GM21786 (cell line): ENCODE measurements at regions not wholly inside any gene's neighbourhood (a gene's known extent, or its start where the extent isn't known, plus 50 kb on each side); places are given as distances from the start of the nearest gene placed in this dataset.

Experiments used
- ATAC-seq: cut with Tn5 transposase; IDR thresholded peaks from one replicate; pipeline ENCODE4 v1.9.1; 2021; ENCODE audit not compliant: unreplicated experiment

GRCh38 chr10:89153971-89154370, 53.1 kb downstream of the CH25H start:
- ATAC-seq, result no peak

- no peak for ATAC-seq
Measured at GRCh38 chr10:89153116-89153515, 54.0 kb downstream of the CH25H start.

- no peak for ATAC-seq
Measured at GRCh38 chr10:89151857-89152256, 55.3 kb downstream of the CH25H start.

GRCh38 chr10:89148061-89148460, 59.1 kb downstream of the CH25H start:
- no peak for ATAC-seq

GRCh38 chr10:89147256-89147655, 59.9 kb downstream of the CH25H start:
- ATAC-seq, result no peak

GRCh38 chr10:89144836-89145235, 62.3 kb downstream of the CH25H start:
- ATAC-seq, result no peak

GRCh38 chr10:89142590-89142989, 64.5 kb downstream of the CH25H start:
- no peak for ATAC-seq

- ATAC-seq, result no peak
Measured at GRCh38 chr10:89138755-89139490, 68.2 kb downstream of the CH25H start.

GRCh38 chr10:89134963-89135362, 72.2 kb downstream of the CH25H start:
- peak; percentile 56 for ATAC-seq

- no peak for ATAC-seq
Measured at GRCh38 chr10:89129911-89130310, 77.2 kb downstream of the CH25H start.

- ATAC-seq, result no peak
Measured at GRCh38 chr10:89122433-89123051, 84.6 kb downstream of the CH25H start.

GRCh38 chr10:89121764-89122020, 85.4 kb downstream of the CH25H start:
- ATAC-seq, result no peak

GRCh38 chr10:89120931-89121763, 86.0 kb downstream of the CH25H start:
- ATAC-seq, result no peak

GRCh38 chr10:89119651-89120050, 87.5 kb downstream of the CH25H start:
- ATAC-seq, result no peak

GRCh38 chr10:89118091-89118490, 89.0 kb downstream of the CH25H start:
- no peak for ATAC-seq

GRCh38 chr10:89115876-89116627, 91.1 kb downstream of the CH25H start:
- no peak for ATAC-seq

- no peak for ATAC-seq
Measured at GRCh38 chr10:89114846-89115625, 92.1 kb downstream of the CH25H start.

- no peak for ATAC-seq
Measured at GRCh38 chr10:89102735-89103134, 104.4 kb downstream of the CH25H start.

- no peak for ATAC-seq
Measured at GRCh38 chr10:89101943-89102342, 105.2 kb downstream of the CH25H start.

GRCh38 chr10:89100680-89101079, 106.4 kb downstream of the CH25H start:
- ATAC-seq, result no peak

GRCh38 chr10:89097226-89097625, 106.6 kb downstream of the FAS start:
- ATAC-seq, result no peak
